ENCODE measurements at regions not wholly inside any gene's neighbourhood (a gene's known extent, or its start where the extent isn't known, plus 50 kb on each side); places are given as distances from the start of the nearest gene placed in this dataset.

DNA sequence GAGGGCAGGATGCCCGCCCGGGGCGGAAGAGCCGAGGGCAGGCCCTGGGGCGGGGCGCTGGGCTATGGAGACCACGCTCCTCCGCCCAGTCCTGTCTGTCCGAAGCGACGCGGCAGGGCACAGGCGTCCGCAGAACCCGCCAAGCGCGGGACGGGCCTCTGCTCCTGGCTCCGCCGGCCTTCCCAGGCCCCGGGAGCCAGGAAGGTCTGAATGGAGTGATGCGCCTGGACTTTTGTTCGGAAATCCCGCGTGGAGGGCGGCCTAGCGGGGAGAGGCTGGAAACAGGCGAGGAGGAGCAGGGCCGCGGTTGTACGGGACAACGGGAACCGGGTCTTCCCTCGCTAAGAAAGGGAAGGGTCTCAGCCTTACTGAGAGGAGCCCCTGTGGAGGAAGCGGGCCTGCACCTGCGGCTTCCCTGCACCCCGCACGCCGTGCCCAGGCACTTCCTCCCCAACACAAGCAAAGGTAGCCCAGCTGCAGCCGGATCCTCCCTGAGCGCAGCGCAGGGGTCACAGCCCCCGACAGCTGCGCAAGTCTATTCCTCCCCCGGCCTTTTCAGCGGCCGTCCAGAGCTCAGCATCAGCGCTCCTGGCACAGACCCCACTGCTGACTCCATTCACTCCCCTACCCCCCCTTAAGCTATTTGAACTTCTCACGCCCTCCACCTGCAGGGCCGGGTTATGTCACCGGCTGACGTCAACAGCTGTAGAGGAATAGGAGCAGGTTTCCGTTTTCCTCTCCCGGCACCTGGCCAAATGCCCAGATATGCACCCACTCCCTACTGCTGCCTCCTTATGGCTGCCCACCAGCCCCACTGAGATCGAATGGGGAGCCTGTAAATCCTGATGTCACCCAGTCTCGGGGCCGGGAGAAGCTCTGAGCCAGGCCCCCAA, 143.2 kb upstream of the RET start:
- peak; percentile 23 for DNase-seq

DNA sequence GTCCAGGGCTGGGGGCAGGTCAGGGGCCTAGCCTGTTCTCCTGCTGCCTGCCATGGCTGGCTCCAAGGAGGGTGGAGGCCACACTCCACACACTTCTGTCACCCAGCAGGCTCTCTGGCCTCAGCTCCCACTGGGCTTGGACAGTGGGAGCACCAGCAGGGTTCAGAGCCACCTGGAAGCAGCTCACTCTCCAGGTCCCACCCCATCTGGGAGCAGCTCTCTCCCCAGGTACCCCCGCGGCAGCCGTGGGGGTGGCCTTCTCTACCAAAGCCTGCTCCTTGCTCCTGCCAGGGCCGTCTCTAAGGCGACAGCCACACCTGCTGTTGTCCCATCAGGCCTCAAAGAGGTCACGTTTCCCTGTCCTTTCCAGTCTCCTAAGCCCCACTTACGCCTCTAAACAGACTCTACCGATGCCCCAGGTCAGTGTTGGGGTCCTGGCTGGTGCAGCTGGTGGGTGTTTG, 142.5 kb upstream of the RET start:
- no peak for DNase-seq

DNA sequence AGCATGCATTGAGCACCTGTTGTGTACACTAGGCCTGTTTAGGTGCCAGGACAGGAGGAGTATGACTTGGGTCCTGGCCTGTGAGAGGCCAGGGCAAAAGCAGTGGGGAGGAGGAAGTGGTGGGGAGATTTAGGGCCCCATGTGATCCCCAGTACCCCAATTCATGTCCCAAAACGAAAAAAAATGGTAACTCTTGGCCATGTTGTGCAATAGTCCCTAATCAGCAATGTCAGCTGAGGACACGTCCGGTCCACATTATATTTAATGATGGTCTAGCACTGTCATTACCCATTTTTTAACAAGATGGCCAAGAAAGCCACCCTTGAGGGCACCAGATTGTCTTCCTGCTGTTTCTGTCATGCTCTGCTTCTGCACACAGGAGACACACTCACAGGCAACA, 142.0 kb upstream of the RET start:
- no peak for DNase-seq

DNA sequence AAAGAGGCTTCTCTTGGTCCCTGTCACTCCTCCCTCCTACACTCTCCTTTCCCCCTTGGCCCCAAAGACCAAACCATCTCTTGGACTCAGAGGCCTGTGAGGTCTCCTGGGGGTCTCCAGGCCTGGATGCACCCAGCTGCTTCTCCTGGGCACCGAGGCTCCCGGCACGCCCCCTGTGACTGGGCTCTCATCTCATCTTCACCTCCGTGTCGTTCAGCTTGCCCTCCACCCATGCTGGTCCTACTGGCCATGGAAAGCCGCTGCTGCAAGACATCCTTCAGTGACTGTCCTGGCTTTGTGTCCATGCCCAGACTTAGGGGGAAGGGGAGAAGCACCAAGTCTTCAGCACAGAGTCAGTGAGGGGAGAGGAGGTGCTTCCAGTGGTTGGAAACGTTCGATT, 141.4 kb upstream of the RET start:
- DNase-seq: no peak

DNA sequence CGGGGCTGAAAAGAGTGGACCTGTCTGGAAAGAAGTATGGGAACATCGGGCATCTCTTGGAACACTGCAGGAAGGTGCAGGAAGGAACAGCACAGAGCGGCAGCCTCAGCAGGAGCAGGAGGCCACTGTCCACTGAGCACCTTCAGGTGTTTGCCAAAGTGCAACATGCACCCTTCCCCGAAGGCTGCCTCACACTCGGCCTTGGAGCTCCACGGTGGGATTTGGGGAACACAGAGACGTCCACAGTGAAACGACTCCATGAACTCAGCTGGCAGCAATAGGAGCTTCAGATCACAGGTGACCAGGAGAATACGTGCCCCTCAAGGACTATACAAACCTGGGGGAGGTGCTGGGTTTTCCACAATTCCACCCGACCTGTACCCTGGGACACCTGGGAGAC, 140.3 kb upstream of the RET start:
- DNase-seq: no peak

DNA sequence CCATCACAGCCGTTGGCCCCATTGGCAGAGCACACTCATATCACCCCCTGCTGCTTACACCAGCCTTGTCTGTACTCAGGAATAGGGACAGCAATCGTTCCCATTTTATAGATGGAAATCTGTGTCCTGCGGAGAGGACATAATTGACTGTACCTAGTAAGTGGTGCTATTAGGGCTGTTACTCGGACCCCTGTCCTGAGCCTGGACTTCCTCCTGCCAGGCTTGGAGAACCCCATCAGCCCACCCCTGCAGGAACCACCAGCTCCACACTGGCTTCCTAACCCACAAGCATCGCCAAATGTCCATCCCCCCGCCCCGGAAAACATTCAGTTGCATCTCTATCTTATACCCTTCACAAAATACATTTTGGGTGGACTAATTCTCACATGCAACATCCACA, 139.8 kb upstream of the RET start:
- DNase-seq: no peak

DNA sequence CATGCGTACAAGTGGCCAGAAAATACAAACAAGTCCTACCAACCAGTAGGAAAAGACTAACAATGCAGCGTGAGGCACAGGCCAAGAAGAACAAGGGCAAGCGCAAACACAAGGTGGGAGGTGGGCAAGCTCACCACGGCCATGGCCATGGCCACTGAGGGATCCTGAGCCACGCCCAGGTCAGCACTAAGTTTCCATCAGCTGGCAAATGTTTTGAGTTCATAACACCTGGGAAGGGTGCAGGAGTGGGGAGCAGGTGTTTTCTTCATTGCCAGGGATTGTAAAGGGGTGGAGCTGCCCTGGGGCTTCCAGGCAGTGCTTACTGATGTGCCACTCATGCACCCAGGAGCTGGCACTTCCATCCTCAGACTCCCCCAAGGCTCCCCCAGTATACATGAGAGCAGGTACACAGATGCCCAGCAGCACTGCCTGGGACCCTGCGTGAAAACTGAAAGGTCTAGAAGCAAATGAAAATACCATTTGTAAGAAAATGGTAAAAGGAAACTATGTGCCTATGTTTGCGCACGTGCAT, 139.2 kb upstream of the RET start:
- no peak for DNase-seq

DNA sequence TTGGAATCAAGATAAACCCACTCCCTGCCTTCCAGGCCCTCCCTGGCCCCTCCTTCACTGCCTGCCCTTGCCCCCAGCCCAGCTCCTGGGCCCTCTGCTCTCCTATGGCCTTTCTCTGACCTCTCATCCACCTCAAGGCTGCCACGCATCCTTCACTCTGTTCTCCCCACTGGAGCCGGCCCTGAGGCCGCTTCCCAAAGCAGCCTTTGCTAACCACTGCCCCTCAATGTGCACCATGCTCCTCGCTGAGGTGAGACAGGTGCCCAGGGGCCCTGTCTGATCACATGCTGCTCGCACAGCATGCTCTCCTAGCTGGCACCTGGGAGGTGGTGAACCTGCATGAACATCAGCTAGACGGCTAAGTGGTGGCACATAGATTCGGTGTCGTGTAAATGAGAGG, 138.5 kb upstream of the RET start:
- no peak for DNase-seq

DNA sequence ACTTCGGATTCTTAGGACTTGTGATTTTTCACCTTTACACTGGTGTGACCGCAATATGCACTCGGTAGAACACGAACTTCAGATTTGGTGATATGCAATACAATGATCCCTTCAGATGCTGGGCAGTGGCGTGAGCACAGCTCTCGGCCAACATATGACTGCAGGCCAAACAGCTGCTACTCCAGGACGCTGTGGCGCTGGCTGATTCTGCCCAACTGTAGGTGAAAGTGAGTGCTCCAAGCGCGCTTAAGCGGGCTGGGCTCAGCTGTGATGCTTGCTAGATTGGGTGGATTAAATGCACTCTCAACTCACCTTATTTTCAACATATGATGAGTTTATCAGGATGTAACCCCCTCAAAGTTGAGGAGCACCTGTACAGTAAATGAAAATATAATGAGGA, 137.6 kb upstream of the RET start:
- DNase-seq: no peak

DNA sequence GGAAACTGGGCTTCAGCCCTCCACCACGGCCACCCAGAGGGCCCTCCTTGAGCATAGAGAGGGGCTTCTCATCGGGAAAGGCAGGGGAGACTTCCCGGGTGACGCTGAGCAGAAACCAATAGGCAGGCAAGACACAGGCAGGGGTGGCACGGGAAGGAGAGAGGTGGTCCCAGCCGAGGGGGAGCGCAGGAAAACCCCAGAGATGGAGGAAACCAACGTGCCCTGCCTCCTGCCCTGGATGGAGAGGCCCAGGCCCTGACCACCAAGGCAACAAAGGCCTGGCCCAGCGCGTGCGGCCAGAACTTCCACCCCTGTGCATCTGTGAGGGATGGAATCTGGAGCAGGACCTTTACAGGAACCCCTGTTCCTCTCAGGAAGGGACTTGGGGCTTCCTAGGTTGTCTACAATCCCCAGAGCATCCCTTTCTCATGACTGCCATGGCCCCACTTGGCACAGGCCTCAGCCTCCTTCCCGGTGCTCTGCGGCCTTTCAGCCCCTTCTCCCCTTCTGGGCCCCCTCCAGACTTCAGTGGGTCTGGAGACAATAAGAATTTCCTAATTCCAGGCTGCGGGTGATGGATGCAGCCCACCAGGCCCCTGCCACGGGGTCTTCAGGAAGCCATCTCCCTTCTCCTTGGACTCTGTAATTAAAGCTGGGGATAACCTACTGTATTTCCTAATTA, 137.0 kb upstream of the RET start:
- DNase-seq: no peak

DNA sequence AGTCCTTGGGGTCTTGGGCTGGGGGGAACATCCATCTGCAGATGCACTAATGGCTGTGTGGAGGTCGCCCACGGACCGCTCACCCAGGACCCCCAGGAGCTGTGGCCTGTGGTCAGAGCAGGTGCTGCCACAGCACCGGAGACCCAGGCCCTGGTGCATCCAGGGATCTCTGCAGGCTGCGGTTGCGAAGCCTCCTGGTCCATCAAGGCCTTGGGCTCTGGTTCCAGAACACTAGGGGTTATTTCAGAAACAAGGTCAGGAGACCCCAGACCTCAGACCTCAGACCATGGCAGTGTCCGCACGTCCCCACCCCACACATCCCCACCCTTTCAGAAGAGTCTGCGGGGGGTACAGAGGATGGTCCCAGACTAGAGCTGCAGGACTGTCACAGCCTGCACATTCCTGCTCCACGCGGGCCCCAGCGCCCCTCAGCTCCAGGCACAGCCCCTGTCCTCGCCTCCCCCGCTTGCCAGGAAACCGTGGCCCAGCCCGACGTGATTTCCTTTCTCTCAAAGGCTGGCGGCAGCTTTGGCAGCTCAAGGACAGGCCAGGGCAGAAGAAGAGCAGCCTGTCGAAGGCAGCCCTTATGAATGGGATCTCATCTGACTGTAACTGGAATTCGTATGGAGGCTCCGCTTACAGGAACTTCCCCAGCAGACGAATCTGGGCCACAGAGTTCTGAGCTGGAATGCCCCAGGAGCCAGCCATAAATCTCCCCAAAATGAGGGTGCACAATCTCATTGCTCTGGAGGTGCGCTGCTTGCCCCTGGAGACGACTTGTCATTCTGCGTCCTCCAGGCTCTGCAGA, 136.2 kb upstream of the RET start:
- DNase-seq: no peak

DNA sequence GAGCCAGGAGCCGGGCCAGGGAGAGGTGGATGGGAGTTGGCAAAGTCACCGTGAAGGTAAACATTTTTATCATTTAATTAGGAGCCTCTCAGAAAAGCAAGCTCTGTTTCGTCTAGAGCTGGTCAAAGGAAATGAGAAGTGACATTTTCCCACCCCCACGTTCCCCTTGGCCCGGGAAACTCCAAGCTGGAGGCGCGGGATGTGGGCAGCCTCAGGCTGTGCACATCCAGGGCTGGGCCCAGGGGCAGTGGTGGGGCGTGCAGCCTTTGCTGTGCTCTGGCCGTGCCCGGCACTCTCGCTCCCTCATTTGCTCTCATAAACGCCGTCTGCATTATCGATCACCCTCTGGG, 135.6 kb upstream of the RET start:
- DNase-seq: no peak

DNA sequence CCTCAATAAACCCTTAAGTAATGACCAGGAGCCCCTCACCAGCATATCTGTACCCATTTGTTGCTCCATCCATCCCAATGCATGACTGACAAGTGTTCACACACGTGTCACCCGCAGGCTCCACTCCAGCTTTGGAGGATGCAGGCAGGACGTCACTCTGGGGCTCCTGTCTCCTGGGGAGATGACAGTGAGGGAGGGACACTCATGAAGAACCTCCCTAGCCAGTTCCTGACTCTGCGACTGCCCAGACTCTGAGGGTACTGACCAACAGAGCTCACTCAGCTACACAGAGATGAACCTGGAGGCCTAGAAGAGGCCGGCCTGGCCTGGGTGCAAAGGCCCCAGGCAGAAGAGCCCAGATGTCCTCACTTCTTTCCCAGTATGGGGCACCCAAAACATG, 135.1 kb upstream of the RET start:
- no peak for DNase-seq

DNA sequence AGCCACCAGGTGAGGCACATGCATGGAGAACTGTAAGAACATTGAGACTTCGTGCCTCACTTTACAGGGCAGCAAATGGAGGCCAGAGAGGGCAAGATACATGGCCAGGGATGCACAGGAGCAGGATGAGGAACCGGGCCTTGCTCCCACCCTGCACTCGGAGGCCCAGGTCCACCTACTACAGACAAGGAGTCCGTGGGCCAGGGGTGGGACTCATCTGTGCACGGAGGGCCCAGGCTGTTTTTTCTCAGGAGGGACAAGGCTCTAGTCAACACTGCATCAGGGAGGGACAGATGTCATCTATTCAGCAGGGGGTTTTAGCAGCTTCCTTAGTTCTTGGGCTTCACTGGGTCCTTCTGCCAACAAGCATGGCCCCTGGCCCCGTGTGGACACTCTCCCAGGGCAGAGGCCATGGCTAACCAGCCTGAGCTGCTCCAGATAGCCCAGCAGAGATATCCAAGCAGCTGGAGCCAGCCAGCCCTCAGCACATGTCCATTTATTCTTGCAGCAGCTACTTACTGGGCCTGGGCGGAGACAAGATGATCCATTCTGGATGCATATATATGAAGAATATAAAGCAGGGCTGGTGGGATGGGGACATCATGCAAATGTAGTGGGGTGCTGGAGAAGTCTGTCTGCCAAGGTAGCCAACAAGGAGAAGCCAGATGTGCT, 134.5 kb upstream of the RET start:
- DNase-seq: no peak

DNA sequence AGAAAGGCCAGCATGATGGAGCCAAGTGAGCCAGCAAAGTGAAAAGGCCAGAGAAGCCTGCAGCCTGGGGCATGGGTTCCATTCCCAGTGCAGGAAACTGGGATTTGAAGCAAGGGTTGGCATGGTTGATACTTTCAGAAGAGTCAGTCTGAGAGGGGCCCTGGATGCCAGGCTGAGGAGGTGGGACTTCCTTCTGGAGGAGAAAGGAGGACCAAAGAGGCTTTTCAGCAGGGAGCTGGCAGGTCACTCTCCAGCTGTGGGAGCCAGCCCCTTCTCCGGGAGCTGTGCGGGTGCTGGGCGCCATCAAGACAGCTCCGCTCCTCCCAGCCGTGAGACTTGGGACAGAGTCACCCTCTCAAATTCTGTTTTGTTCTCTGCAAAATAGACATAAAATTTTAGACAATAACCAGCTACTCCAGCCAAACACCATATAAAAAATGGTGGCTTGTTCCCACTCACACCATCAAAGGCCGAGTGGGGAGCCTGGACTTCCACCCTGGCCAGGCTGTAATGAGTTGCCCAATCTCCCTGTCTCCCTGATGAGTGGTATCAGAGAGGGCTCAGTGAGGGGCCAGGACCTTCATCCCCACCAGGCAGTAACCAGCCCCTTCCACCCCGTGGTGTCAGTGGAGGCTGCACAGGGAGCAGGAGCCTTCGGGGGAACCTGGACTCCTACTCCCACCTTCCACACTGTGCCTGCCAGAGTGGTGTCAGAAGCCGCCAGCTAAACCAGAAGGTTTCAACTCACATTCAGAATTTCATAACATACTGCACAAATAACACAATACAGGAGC, 133.6 kb upstream of the RET start:
- no peak for DNase-seq

DNA sequence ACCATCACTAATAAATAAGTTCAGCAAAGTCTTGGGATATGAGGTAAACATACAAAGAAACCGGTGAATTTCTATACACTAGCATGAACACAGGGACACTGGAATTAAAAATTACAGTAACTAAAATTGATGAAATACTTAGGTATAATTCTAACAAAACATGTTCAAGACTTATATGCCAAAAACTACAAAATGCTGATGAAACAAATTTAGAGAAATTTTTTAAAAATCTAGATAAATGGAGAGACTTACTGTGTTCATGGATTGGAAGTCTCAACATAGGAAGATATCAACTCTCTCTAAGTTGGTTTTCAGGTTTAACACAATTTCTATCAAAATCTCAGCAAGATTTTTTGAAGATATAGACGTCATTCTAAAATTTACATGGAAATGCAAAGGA, 128.8 kb upstream of the RET start:
- no peak for DNase-seq

DNA sequence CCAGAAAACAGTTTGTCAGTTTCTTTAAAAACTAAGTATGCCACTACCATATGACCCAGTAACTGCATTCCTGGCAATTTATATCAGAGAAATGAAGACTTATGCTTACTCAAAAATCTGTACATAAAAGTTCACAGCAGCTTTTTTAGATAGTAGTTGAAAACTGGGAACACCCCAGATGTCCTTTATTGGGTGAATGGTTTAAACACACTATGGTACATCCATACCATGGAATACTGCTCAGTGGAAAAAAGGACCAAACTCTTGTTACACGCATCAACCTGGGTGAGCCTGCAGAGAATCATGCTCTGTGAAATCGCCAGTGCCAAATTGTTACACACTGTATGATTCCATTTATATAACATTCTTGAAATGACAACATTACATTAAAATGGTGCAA, 127.6 kb upstream of the RET start:
- no peak for DNase-seq

DNA sequence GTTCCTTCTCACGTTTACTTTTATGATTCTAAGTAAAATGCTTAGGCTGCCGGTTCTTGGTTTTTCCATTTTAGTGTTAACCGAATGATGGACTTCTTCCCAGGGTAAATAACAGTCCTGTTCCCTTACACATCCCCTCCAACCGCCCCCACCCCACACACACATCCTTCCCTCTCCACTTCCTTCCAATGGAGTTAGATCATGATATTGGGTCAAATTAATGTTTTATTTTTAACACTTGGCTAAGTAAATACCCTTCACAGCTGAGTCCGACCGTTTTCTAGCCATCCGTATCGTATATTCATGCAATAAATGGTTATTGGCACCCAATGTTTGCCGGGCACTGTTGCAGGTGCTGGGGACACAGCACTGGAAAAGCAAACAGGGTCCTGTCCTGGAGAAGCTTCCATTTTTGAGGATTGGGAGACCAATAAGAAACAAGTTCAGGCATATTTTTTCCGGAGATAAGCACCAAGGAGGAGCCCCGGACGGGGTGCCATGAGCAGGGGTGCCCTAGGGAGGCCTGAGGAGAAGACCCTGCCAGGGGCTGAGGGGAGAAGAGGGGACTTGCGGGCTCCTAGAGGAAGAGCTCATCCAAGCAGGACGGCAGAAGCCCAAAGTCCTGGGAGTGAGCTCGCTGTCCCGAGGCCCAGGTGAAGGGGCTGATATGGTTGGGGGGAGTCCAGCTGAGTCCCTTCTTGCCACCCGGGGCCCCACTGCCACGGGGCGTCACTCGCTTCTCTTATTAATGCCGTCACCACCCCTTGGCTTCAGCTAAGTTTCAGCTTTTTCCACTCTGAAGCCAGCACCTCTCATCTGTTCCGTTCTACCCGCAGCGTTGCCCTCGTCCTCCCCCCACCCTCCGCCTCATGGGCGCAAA, 126.0 kb upstream of the RET start:
- no peak for DNase-seq

DNA sequence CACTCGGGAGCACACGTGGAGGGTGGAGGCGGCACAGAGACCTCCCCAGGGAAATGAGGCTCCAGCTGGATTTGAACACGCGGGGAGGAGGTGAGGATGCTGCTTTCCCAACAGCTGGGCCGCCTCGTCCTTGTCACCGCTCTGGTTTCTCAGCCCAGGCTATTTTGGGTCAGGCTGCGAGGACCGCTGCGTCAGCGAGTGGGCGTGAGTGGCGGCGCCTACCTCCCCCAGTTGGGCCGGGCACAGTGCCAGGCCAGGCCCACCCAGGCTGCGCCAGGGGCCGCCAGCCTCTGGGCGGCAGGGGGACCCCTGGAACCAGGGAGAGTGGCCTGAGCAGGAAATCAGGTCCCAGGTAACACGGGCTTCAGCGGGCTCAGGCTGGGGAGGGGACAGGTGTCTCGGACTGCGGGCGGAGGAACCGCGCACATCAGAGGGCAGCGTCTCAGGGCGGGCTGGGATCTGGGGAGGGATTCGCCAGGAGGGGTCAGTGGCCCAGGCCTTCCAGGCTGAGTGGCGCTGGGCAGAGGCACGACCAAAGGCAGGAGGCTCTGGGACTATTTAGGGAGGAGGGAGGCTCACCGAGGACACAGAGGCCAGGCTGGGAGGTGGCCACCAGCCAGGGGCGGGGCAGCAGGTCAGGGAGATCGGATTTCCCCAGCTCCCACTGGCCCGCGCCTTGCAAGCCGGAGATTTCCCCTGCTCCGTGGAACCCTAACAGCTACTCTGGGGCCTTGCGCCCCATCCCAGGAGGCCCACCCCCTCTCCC, 125.2 kb upstream of the RET start:
- DNase-seq: no peak

DNA sequence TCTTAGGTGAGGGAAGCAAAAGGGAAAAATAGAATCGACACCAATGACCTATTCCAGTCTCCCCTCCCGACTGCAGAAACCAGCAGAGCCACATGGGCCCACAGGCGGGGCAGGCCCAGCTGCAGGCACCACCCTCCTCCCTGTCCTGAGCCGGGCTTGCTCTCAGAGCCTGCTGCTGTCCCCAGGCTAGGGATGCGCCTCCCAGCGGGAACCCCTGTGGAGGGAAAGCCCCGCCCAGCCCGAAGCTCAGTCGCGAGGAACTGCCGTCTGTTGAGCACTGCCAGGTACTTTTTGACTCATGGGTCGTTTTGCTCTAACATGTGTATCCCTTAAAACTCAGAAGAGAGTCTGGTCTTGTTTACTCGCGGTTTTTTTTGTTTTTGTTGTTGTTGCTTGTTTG, 124.5 kb upstream of the RET start:
- no peak for DNase-seq
